Endodermal cell (in vitro differentiated cells): ENCODE measurements at regions not wholly inside any gene's neighbourhood (a gene's known extent, or its start where the extent isn't known, plus 50 kb on each side); places are given as distances from the start of the nearest gene placed in this dataset.

Experiments used
- DNase-seq: peaks from one replicate; pipeline ENCODE4 v3.0.0-alpha.2; 2017
- H3K27ac ChIP-seq: 2 replicates; pipeline ENCODE4 v1.5.1; 2013; ENCODE audit warnings: mild to moderate bottlenecking, low read depth, low read length, moderate library complexity
- H3K27me3 ChIP-seq: 2 replicates; pipeline ENCODE4 v1.6.1; 2013; ENCODE audit warnings: mild to moderate bottlenecking, low read length, moderate library complexity; ENCODE audit not compliant: insufficient read depth, control insufficient read depth, poor library complexity, severe bottlenecking
- H3K36me3 ChIP-seq: 2 replicates; pipeline ENCODE4 v1.7.0; 2013; ENCODE audit warnings: mild to moderate bottlenecking, low read length, moderate library complexity; ENCODE audit not compliant: control insufficient read depth, insufficient read depth
- H3K4me1 ChIP-seq: one replicate; pipeline ENCODE4 v1.7.0; 2013; ENCODE audit warnings: low read length; ENCODE audit not compliant: control insufficient read depth, insufficient read depth
- H3K4me3 ChIP-seq: 2 replicates; pipeline ENCODE4 v1.5.1; 2013; ENCODE audit warnings: mild to moderate bottlenecking, low read length, moderate library complexity
- H3K9ac ChIP-seq: 2 replicates; pipeline ENCODE4 v1.6.1; 2013; ENCODE audit warnings: mild to moderate bottlenecking, low read length, moderate library complexity; ENCODE audit not compliant: poor library complexity, severe bottlenecking; ENCODE audit errors: extremely low read depth
- H3K9me3 ChIP-seq: 2 replicates; pipeline ENCODE4 v1.6.1; 2013; ENCODE audit warnings: mild to moderate bottlenecking, low read length, moderate library complexity; ENCODE audit not compliant: control insufficient read depth
- H3K27ac Mint-ChIP-seq: 2 replicates; pipeline ENCODE4 v1.8.0; 2020; ENCODE audit warnings: mixed read lengths
- H3K27me3 Mint-ChIP-seq: 2 replicates; pipeline ENCODE4 v1.8.0; 2021; ENCODE audit warnings: mild to moderate bottlenecking, mixed read lengths; ENCODE audit not compliant: insufficient read depth
- H3K36me3 Mint-ChIP-seq: 2 replicates; pipeline ENCODE4 v1.8.0; 2020; ENCODE audit warnings: low read depth, mixed read lengths
- H3K4me1 Mint-ChIP-seq: 2 replicates; pipeline ENCODE4 v1.8.0; 2020; ENCODE audit warnings: mixed read lengths
- H3K4me3 Mint-ChIP-seq: 2 replicates; pipeline ENCODE4 v1.8.0; 2020; ENCODE audit warnings: mild to moderate bottlenecking, moderate library complexity, mixed read lengths
- H3K9me3 Mint-ChIP-seq: 2 replicates; pipeline ENCODE4 v1.8.0; 2020; ENCODE audit warnings: mild to moderate bottlenecking, mixed read lengths
- WGBS, 2 experiments: methylation state at CpG; one replicate each; pipeline versions ENCODE4 v1.1.5 to v1.1.7; 2013; ENCODE audit warnings: missing lambda C conversion rate in 2 of 2, mixed read lengths in 1 of 2; ENCODE audit not compliant: insufficient coverage in 1 of 2, insufficient read length in 1 of 2; 5-methylcytosine and 5-hydroxymethylcytosine counted together
- TF ChIP-seq, protein P1 (sequence below): fragments of 200-600 bp; sonication (generic); conservative IDR thresholded peaks from 2 replicates; pipeline ENCODE4 v1.5.0; 2021; ENCODE audit warnings: antibody characterized with exemption, mild to moderate bottlenecking

DNA sequence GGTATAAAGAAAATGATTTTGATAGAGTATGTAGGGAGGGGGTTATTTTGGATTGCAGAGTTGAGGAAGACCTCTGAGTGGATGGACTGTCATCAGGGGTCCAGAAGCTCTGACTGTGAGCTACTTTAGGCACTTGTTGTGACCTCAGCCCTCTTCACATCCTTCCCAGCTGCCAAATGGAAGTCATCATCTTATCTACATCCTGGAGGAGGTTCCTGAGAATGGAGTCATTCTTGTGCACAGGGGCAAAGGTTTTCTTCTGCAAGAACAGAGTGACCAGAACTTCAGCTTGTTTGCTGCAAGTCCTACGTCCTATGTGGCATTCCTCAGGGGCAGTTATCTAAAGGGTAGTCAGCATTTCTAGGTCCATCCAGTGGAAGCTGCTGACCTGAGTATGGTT, 393.8 kb downstream of the AASDHPPT start:
- no peak for DNase-seq
- Histone ChIP-seq H3K9me3 (peaks cover 20% of the 10 kb centered on the region), H3K4me1 (peaks cover 26% of the 10 kb centered on the region), H3K36me3 (no peaks in the 10 kb centered on the region), H3K27ac (no peak overlapping the region), H3K27me3 (peaks cover 16% of the 10 kb centered on the region), H3K9ac (no peak overlapping the region), H3K4me3 (no peak overlapping the region)
- no peak overlapping the region for H3K4me3 Mint-ChIP-seq
- H3K4me1 Mint-ChIP-seq, result peaks cover 41% of the 10 kb centered on the region
- peaks cover 16% of the 10 kb centered on the region for H3K27me3 Mint-ChIP-seq
- 86 to 100% methylated on average over 1 of the region's 1 CpG for WGBS, 2 experiments
- TF ChIP-seq, protein P1, sequence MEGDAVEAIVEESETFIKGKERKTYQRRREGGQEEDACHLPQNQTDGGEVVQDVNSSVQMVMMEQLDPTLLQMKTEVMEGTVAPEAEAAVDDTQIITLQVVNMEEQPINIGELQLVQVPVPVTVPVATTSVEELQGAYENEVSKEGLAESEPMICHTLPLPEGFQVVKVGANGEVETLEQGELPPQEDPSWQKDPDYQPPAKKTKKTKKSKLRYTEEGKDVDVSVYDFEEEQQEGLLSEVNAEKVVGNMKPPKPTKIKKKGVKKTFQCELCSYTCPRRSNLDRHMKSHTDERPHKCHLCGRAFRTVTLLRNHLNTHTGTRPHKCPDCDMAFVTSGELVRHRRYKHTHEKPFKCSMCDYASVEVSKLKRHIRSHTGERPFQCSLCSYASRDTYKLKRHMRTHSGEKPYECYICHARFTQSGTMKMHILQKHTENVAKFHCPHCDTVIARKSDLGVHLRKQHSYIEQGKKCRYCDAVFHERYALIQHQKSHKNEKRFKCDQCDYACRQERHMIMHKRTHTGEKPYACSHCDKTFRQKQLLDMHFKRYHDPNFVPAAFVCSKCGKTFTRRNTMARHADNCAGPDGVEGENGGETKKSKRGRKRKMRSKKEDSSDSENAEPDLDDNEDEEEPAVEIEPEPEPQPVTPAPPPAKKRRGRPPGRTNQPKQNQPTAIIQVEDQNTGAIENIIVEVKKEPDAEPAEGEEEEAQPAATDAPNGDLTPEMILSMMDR, result no peak
- H3K36me3 Mint-ChIP-seq, result no peaks in the 10 kb centered on the region
- no peak overlapping the region for H3K27ac Mint-ChIP-seq
- H3K9me3 Mint-ChIP-seq, result peaks cover 10% of the 10 kb centered on the region

DNA sequence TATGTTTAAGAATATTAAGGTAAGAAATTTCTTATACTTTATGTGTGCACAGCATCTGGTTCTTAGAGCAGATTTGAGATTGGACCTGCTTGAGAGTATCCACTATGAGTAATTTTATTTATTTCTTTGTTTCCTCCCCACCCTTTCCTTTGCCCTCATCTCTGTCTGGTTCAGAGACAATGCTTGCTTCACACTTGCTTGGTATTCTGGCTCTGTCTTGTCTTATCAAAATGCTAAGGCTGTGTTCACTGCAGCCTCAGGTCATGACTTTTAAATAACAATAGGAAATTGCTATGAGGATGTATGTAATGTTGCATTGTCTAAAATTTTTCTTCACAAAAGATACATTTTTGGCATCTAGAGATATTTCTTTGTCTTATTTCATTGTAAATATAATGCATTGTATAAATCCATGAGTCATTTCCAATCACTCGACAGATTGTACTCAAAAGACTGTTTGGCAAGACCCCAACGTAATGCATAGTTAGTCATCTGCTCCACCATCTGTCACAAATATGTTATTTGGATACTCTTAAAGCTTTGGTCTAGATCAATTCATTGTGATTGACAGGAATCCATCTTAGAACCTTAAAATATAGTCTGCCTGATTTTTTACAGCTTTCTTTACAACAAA, 395.7 kb downstream of the AASDHPPT start:
- WGBS, 2 experiments, result 86 to 100% methylated on average over 1 to 2 of the region's 2 CpGs
- no peaks in the 10 kb centered on the region for H3K36me3 ChIP-seq
- Mint-ChIP-seq H3K27me3 (peaks cover 16% of the 10 kb centered on the region), H3K4me1 (peaks cover 25% of the 10 kb centered on the region), H3K9me3 (peaks cover 10% of the 10 kb centered on the region), H3K27ac (no peak overlapping the region), H3K36me3 (no peaks in the 10 kb centered on the region), H3K4me3 (no peak overlapping the region)
- H3K27me3 ChIP-seq, result peaks cover 16% of the 10 kb centered on the region
- no peak for DNase-seq
- peaks cover 20% of the 10 kb centered on the region for H3K9me3 ChIP-seq
- no peak overlapping the region for H3K27ac ChIP-seq
- peaks cover 19% of the 10 kb centered on the region for H3K4me1 ChIP-seq
- H3K4me3 ChIP-seq, result no peak overlapping the region
- TF ChIP-seq, protein P1, result no peak
- H3K9ac ChIP-seq, result no peak overlapping the region

DNA sequence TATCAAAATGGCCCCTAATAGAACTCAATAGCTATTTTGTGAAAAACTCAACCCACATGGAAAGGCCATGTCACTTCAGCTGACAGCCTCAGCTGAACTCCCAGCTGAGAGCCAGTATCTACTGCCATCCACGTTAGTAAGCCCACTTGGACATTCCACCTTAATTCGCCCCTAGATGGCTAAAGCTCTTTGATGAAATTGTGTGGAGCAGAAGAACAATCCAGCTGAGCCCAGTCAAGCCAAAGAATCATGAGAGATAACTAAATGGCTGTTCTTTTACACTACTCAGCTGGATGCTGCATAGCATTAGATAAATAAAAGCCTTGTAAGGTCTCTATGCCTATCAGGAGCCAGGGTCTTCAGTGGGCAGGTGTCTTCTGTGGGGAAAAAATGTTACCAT, 396.8 kb downstream of the AASDHPPT start:
- H3K36me3 Mint-ChIP-seq, result no peaks in the 10 kb centered on the region
- Histone ChIP-seq H3K4me3 (no peak overlapping the region), H3K27me3 (peaks cover 16% of the 10 kb centered on the region), H3K36me3 (no peaks in the 10 kb centered on the region), H3K27ac (no peak overlapping the region), H3K4me1 (peaks cover 11% of the 10 kb centered on the region), H3K9me3 (peaks cover 20% of the 10 kb centered on the region), H3K9ac (no peak overlapping the region)
- no peak overlapping the region for H3K4me3 Mint-ChIP-seq
- peaks cover 18% of the 10 kb centered on the region for H3K4me1 Mint-ChIP-seq
- no peak for DNase-seq
- 92 to 100% methylated on average over 2 of the region's 2 CpGs for WGBS, 2 experiments
- H3K27me3 Mint-ChIP-seq, result peaks cover 16% of the 10 kb centered on the region
- no peak overlapping the region for H3K27ac Mint-ChIP-seq
- TF ChIP-seq, protein P1, result no peak
- H3K9me3 Mint-ChIP-seq, result peaks cover 10% of the 10 kb centered on the region
